Fibroblast of mammary gland (primary cell): ENCODE measurements at regions not wholly inside any gene's neighbourhood (a gene's known extent, or its start where the extent isn't known, plus 50 kb on each side); places are given as distances from the start of the nearest gene placed in this dataset.

Experiments
- DNase-seq: peaks from one replicate; pipeline ENCODE4 v3.0.0-alpha.2; 2010; ENCODE audit warnings: low read depth
- H3K4me3 ChIP-seq: 2 replicates; pipeline ENCODE4 v1.5.1; 2011; ENCODE audit warnings: low read depth, mild to moderate bottlenecking, low read length, moderate library complexity; ENCODE audit not compliant: control insufficient read depth
- CTCF ChIP-seq: conservative IDR thresholded peaks from 2 replicates; pipeline ENCODE4 v1.5.1; 2011; ENCODE audit warnings: low read depth, low read length, inconsistent platforms; ENCODE audit not compliant: control insufficient read depth, insufficient read depth

- no peak for DNase-seq
- TF ChIP-seq CTCF: no peak
These were observed 402.5 kb downstream of the PREX1 start for GRCh38 chr20:48425321-48425720.

GRCh38 chr20:48422242-48422960, 405.4 kb downstream of the PREX1 start:
- H3K4me3 ChIP-seq: no peak overlapping the region
- no peak for TF ChIP-seq CTCF
- DNase-seq: no peak

More at GRCh38 chr20:48425321-48425720, 402.5 kb downstream of the PREX1 start:
- H3K4me3 ChIP-seq: no peak overlapping the region

GRCh38 chr20:48421547-48421946, 406.3 kb downstream of the PREX1 start:
- H3K4me3 ChIP-seq: no peak overlapping the region
- no peak for DNase-seq
- TF ChIP-seq CTCF: no peak

- H3K4me3 ChIP-seq: no peak overlapping the region
- no peak for TF ChIP-seq CTCF
- no peak for DNase-seq
These were observed 407.6 kb downstream of the PREX1 start for GRCh38 chr20:48420176-48420575.

GRCh38 chr20:48419173-48419572, 408.6 kb downstream of the PREX1 start:
- no peak for DNase-seq
- no peak for TF ChIP-seq CTCF
- no peak overlapping the region for H3K4me3 ChIP-seq

- no peak overlapping the region for H3K4me3 ChIP-seq
- no peak for TF ChIP-seq CTCF
- DNase-seq: no peak
These were observed 411.8 kb downstream of the PREX1 start for GRCh38 chr20:48416002-48416401.
